Adrenal gland (tissue), 9 donors: ENCODE measurements at regions not wholly inside any gene's neighbourhood (a gene's known extent, or its start where the extent isn't known, plus 50 kb on each side); places are given as distances from the start of the nearest gene placed in this dataset.

Source experiments
- DNase-seq, 7 donors: peaks; one replicate each; pipeline ENCODE4 v3.0.0-alpha.2; 2019 to 2020
- H3K27ac ChIP-seq, 5 donors: fragments of 200-600 bp; sonication (generic) in 4 of 5; 1 replicate in 3 of 5; 2 replicates in 2 of 5; pipeline versions ENCODE4 v1.5.1 to v1.8.0; 2016 to 2020; ENCODE audit warnings: mild to moderate bottlenecking in 1 of 5
- H3K27me3 ChIP-seq: fragments of 200-600 bp; 2 replicates; pipeline ENCODE4 v1.8.0; 2021
- H3K36me3 ChIP-seq, 2 donors: fragments of 200-600 bp; replicated peaks in 1 of 2; 1 replicate in 1 of 2; 2 replicates in 1 of 2; pipeline versions ENCODE4 v1.5.1 to v1.8.0; 2018 to 2022
- H3K4me1 ChIP-seq, 2 donors: fragments of 200-600 bp; replicated peaks in 1 of 2; 1 replicate in 1 of 2; 2 replicates in 1 of 2; pipeline versions ENCODE4 v1.5.1 to v1.8.0; 2018 to 2021
- H3K4me3 ChIP-seq, 4 donors: fragments of 200-600 bp; sonication (generic) in 3 of 4; one replicate each; pipeline ENCODE4 v1.5.1; 2016 to 2018
- H3K9me3 ChIP-seq, 3 donors: fragments of 200-600 bp; sonication (generic) in 1 of 3; replicated peaks in 1 of 3; 1 replicate in 2 of 3; 2 replicates in 1 of 3; pipeline versions ENCODE4 v1.5.1 to v1.8.0; 2016 to 2021
- POLR2A ChIP-seq, 2 donors: fragments of 450-650 bp; IDR thresholded peaks; one replicate each; pipeline ENCODE4 v1.6.1; 2017; ENCODE audit warnings: antibody characterized with exemption in 2 of 2, mild to moderate bottlenecking in 2 of 2, moderate library complexity in 1 of 2
- WGBS, 4 donors: extraction: QIAGEN DNeasy Blood & Tissue Kit in 2 of 4; methylation state at CpG; one replicate each; pipeline versions ENCODE4 v1.1.5 to v1.1.7; 2013 to 2017; 5-methylcytosine and 5-hydroxymethylcytosine counted together
- intact Hi-C, 2 donors: fragments of 100-400 bp; cut with DNase I; formaldehyde crosslinking; loops; one replicate each; pipeline versions ENCODE4 v1.14.1 to v1.15.0; 2022 to 2023
- TF ChIP-seq, protein P1 (sequence below), 6 experiments: fragments of 450-650 bp in 4 of 6; fragments of 200-600 bp in 2 of 6; sonication (generic) in 1 of 6; IDR thresholded peaks; 1 replicate in 5 of 6; 2 replicates in 1 of 6; pipeline versions ENCODE4 v1.5.1 to v1.8.0; 2016 to 2021; ENCODE audit warnings: antibody characterized with exemption in 6 of 6, mild to moderate bottlenecking in 2 of 6, moderate library complexity in 1 of 6
- donor health status: healthy with polysubstance abuse.
- donor health status: Bipolar disorder and iron deficiency.
- donor health status: DM: yes; HTN: yes; CAD: no.
- donor health status: DM: no; HTN: no; CAD: no.
- donor health status: DM: no; HTN: no; CAD: no.

GRCh38 chr5:51556833-51557232 is 173.6 kb downstream of the ISL1 start:
- 74 to 79% (median 77%) methylated on average over 4 of the region's 4 CpGs for WGBS, 4 donors
- no peak for DNase-seq
- no peaks in the 10 kb centered on the region for H3K4me1 ChIP-seq
- H3K36me3 ChIP-seq, result no peaks in the 10 kb centered on the region
- H3K27ac ChIP-seq, result no peak overlapping the region
- no peak overlapping the region for H3K4me3 ChIP-seq
- H3K27me3 ChIP-seq, result no peaks in the 10 kb centered on the region
- no peak for TF ChIP-seq POLR2A (IDR thresholded peaks at IDR 0.05)
- TF ChIP-seq, protein P1, sequence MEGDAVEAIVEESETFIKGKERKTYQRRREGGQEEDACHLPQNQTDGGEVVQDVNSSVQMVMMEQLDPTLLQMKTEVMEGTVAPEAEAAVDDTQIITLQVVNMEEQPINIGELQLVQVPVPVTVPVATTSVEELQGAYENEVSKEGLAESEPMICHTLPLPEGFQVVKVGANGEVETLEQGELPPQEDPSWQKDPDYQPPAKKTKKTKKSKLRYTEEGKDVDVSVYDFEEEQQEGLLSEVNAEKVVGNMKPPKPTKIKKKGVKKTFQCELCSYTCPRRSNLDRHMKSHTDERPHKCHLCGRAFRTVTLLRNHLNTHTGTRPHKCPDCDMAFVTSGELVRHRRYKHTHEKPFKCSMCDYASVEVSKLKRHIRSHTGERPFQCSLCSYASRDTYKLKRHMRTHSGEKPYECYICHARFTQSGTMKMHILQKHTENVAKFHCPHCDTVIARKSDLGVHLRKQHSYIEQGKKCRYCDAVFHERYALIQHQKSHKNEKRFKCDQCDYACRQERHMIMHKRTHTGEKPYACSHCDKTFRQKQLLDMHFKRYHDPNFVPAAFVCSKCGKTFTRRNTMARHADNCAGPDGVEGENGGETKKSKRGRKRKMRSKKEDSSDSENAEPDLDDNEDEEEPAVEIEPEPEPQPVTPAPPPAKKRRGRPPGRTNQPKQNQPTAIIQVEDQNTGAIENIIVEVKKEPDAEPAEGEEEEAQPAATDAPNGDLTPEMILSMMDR (IDR thresholded peaks at IDR 0.05), result no peak
- H3K9me3 ChIP-seq, result no peaks in the 10 kb centered on the region
- intact Hi-C loops, result no loop called here

DNA sequence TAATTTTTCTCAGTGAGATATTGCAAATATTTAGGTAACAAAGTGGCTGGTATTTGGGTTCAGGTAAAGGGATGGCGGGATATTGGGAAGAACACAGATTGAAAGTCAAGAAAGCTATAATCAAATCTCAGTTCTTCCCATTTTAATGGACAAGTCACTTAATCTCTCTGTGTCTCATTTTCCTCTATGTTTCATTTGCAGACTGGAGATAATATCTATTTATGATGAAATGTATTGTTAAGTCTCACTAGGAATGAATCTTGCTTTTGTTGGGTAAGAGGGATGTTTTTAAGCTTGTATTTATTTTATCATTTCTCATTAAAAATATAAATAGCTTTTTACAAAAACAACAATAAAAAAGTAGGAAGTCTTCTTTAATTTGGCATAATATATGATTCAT is 175.4 kb downstream of the ISL1 start:
- Histone ChIP-seq H3K4me3 (no peak overlapping the region), H3K27me3 (no peaks in the 10 kb centered on the region), H3K36me3 (no peaks in the 10 kb centered on the region), H3K27ac (no peak overlapping the region), H3K4me1 (no peaks in the 10 kb centered on the region), H3K9me3 (no peaks in the 10 kb centered on the region)
- TF ChIP-seq, protein P1 (IDR thresholded peaks at IDR 0.05), result no peak
- no peak for TF ChIP-seq POLR2A (IDR thresholded peaks at IDR 0.05)
- DNase-seq, result no peak
- WGBS, 4 donors, result 83 to 92% (median 89%) methylated on average over 1 of the region's 1 CpG
- intact Hi-C loops, result no loop called here

DNA sequence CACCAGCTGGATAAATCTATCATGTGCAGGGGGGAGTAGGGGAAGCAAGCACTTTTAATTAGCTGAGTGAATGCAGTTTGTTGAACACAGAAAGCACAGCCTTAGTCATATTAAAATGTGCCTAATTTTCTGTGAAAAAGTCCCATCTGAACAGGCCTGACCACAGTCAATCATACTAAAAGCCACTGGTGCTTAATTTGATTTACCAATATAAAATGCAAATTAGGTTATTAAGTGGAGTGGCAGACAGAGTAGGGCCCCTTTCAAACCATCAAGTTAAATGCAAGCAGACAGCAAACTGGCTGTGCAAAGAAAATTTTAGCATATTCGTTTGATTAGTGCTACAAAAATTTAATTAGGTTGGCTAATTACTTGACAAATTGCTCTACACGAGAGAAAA is 176.1 kb downstream of the ISL1 start:
- intact Hi-C loops, result no loop called here
- H3K9me3 ChIP-seq, result no peaks in the 10 kb centered on the region
- no peak for DNase-seq
- no peaks in the 10 kb centered on the region for H3K4me1 ChIP-seq
- no peaks in the 10 kb centered on the region for H3K36me3 ChIP-seq
- WGBS, 4 donors, result 35 to 55% (median 51%) methylated on average over 2 of the region's 2 CpGs
- H3K4me3 ChIP-seq, result no peak overlapping the region
- no peak for TF ChIP-seq POLR2A (IDR thresholded peaks at IDR 0.05)
- TF ChIP-seq, protein P1 (IDR thresholded peaks at IDR 0.05), result no peak
- H3K27me3 ChIP-seq, result no peaks in the 10 kb centered on the region
- no peak overlapping the region for H3K27ac ChIP-seq

DNA sequence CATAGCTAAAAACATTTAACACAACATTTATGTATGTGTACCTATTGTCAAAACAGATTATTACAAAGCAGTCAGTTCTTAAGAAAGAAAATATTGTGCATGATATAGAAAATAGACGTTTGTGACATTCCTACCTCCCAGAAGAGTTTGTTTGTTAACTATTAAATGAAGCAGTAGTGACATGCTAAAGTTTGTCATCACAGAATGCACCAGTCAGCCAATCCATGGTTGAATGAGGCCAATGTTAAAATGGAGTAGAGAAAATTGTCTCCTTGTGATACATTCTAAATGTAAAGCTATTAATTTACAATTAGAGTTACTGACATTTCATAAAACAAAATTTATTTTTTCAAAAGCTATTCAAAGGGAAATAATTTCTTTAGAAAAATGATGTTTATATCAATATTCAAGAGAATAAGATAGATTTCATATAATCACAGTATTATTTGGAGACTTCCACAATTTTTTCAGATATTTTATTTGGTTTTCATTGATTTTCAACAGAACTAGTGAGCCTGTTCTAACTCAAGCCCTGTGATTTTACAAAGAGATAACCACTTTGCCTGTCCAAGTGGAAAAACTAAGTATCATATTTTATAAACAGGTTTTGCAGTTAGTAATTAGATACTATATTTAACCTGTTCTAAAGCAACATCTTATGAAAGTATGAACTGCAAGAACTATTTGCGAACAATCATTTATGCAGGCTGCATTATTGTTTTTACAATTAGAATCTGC is 176.8 kb downstream of the ISL1 start:
- no peak for DNase-seq
- no peaks in the 10 kb centered on the region for H3K4me1 ChIP-seq
- H3K27ac ChIP-seq, result no peak overlapping the region
- H3K36me3 ChIP-seq, result no peaks in the 10 kb centered on the region
- TF ChIP-seq, protein P1 (IDR thresholded peaks at IDR 0.05), result no peak
- no peak for TF ChIP-seq POLR2A (IDR thresholded peaks at IDR 0.05)
- intact Hi-C loops, result no loop called here
- H3K9me3 ChIP-seq, result no peaks in the 10 kb centered on the region
- 47 to 64% (median 50%) methylated on average over 2 of the region's 2 CpGs for WGBS, 4 donors
- no peak overlapping the region for H3K4me3 ChIP-seq
- no peaks in the 10 kb centered on the region for H3K27me3 ChIP-seq
